IMR-90 (cell line): ENCODE measurements at regions not wholly inside any gene's neighbourhood (a gene's known extent, or its start where the extent isn't known, plus 50 kb on each side); places are given as distances from the start of the nearest gene placed in this dataset.

Source experiments
- BHLHE40 ChIP-seq: fragments of 150-350 bp; IDR thresholded peaks from 2 replicates; pipeline ENCODE4 v1.6.1; 2016; ENCODE audit warnings: mild to moderate bottlenecking, low read depth, low read length
- CEBPB ChIP-seq: IDR thresholded peaks from 2 replicates; pipeline ENCODE4 v1.6.1; 2012; ENCODE audit warnings: low read depth, low read length, improper control_type of control experiment
- CTCF ChIP-seq: conservative IDR thresholded peaks from 2 replicates; pipeline ENCODE4 v1.5.1; 2012; ENCODE audit warnings: mild to moderate bottlenecking, low read depth, low read length, improper control_type of control experiment
- ELK1 ChIP-seq: fragments of 150-350 bp; IDR thresholded peaks from 2 replicates; pipeline ENCODE4 v1.6.1; 2016; ENCODE audit warnings: low read depth, mild to moderate bottlenecking, low read length, moderate library complexity, borderline replicate concordance
- MXI1 ChIP-seq: IDR thresholded peaks from 2 replicates; pipeline ENCODE4 v1.6.1; 2012; ENCODE audit warnings: low read depth, mild to moderate bottlenecking, low read length, moderate library complexity, borderline replicate concordance
- POLR2A ChIP-seq: IDR thresholded peaks from 2 replicates; pipeline ENCODE4 v1.6.1; 2012; ENCODE audit warnings: mild to moderate bottlenecking, low read depth, low read length

GRCh38 chr11:116650052-116650451 lies 122.7 kb downstream of the BUD13 start:
- no peak for TF ChIP-seq CEBPB
- no peak for TF ChIP-seq CTCF
- no peak for TF ChIP-seq MXI1
- no peak for TF ChIP-seq POLR2A
- no peak for TF ChIP-seq ELK1
- no peak for TF ChIP-seq BHLHE40
